RWPE2 (cell line): ENCODE measurements at regions not wholly inside any gene's neighbourhood (a gene's known extent, or its start where the extent isn't known, plus 50 kb on each side); places are given as distances from the start of the nearest gene placed in this dataset.

Source experiments
- ATAC-seq: fragments of 200-7000 bp; cut with Tn5 transposase; 3 replicates; pipeline ENCODE4 v1.9.1; 2021; ENCODE audit warnings: low read depth
- DNase-seq: peaks from one replicate; pipeline ENCODE4 v3.0.0-alpha.2; 2020; ENCODE audit warnings: low spot score
- H3K27ac ChIP-seq: fragments of 450-650 bp; 2 replicates; pipeline ENCODE4 v1.5.1; 2017; ENCODE audit warnings: mild to moderate bottlenecking; ENCODE audit not compliant: poor library complexity, severe bottlenecking
- H3K27me3 ChIP-seq: fragments of 250-450 bp; sonication (Bioruptor Pico); 2 replicates; pipeline ENCODE4 v1.5.1; 2021; ENCODE audit warnings: mild to moderate bottlenecking, moderate library complexity; ENCODE audit not compliant: insufficient read depth, poor library complexity, severe bottlenecking
- H3K36me3 ChIP-seq: fragments of 250-450 bp; sonication (Bioruptor Pico); 2 replicates; pipeline ENCODE4 v1.5.1; 2020; ENCODE audit warnings: low read depth, mild to moderate bottlenecking, moderate library complexity
- H3K4me1 ChIP-seq: fragments of 250-450 bp; sonication (Bioruptor Pico); 2 replicates; pipeline ENCODE4 v1.5.1; 2021; ENCODE audit warnings: mild to moderate bottlenecking, moderate library complexity; ENCODE audit not compliant: insufficient read depth, poor library complexity, severe bottlenecking
- H3K4me3 ChIP-seq: fragments of 250-450 bp; sonication (Bioruptor Pico); 2 replicates; pipeline ENCODE4 v1.5.1; 2021; ENCODE audit warnings: mild to moderate bottlenecking, moderate library complexity; ENCODE audit not compliant: severe bottlenecking
- H3K9me3 ChIP-seq: fragments of 250-450 bp; sonication (Bioruptor Pico); 2 replicates; pipeline ENCODE4 v1.5.1; 2021; ENCODE audit warnings: mild to moderate bottlenecking, moderate library complexity; ENCODE audit not compliant: severe bottlenecking
- TF ChIP-seq, protein P1 (sequence below): fragments of 450-650 bp; IDR thresholded peaks from one replicate; pipeline ENCODE4 v1.5.1; 2017; ENCODE audit warnings: mild to moderate bottlenecking, moderate library complexity; ENCODE audit not compliant: poor library complexity, severe bottlenecking

- H3K27me3 ChIP-seq, result no peaks in the 10 kb centered on the region
- H3K4me1 ChIP-seq, result no peaks in the 10 kb centered on the region
- DNase-seq, result no peak
- H3K4me3 ChIP-seq, result no peak overlapping the region
- H3K27ac ChIP-seq, result no peak overlapping the region
- TF ChIP-seq, protein P1, sequence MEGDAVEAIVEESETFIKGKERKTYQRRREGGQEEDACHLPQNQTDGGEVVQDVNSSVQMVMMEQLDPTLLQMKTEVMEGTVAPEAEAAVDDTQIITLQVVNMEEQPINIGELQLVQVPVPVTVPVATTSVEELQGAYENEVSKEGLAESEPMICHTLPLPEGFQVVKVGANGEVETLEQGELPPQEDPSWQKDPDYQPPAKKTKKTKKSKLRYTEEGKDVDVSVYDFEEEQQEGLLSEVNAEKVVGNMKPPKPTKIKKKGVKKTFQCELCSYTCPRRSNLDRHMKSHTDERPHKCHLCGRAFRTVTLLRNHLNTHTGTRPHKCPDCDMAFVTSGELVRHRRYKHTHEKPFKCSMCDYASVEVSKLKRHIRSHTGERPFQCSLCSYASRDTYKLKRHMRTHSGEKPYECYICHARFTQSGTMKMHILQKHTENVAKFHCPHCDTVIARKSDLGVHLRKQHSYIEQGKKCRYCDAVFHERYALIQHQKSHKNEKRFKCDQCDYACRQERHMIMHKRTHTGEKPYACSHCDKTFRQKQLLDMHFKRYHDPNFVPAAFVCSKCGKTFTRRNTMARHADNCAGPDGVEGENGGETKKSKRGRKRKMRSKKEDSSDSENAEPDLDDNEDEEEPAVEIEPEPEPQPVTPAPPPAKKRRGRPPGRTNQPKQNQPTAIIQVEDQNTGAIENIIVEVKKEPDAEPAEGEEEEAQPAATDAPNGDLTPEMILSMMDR, result no peak
- H3K9me3 ChIP-seq, result no peaks in the 10 kb centered on the region
- H3K36me3 ChIP-seq, result no peaks in the 10 kb centered on the region
- ATAC-seq, result no peak
Observed at GRCh38 chr21:26761174-26761915, 83.9 kb downstream of the ADAMTS1 start.

GRCh38 chr21:26759731-26760130 is 85.5 kb downstream of the ADAMTS1 start:
- Histone ChIP-seq H3K36me3 (no peaks in the 10 kb centered on the region), H3K4me3 (no peak overlapping the region), H3K9me3 (no peaks in the 10 kb centered on the region), H3K27me3 (no peaks in the 10 kb centered on the region), H3K4me1 (no peaks in the 10 kb centered on the region), H3K27ac (no peak overlapping the region)
- DNase-seq, result no peak
- ATAC-seq, result no peak
- TF ChIP-seq, protein P1, result no peak

GRCh38 chr21:26758083-26758880 is 86.9 kb downstream of the ADAMTS1 start:
- Histone ChIP-seq H3K27me3 (no peaks in the 10 kb centered on the region), H3K36me3 (no peaks in the 10 kb centered on the region), H3K4me3 (no peak overlapping the region), H3K9me3 (no peaks in the 10 kb centered on the region), H3K27ac (no peak overlapping the region), H3K4me1 (no peaks in the 10 kb centered on the region)
- DNase-seq (no peak), ATAC-seq (no peak)
- TF ChIP-seq, protein P1, result no peak

- ATAC-seq, result no peak
- no peak for DNase-seq
- H3K4me1 ChIP-seq, result no peaks in the 10 kb centered on the region
Observed at GRCh38 chr21:26756491-26757159, 88.6 kb downstream of the ADAMTS1 start.

More at GRCh38 chr21:26756491-26757159, 88.6 kb downstream of the ADAMTS1 start:
- Histone ChIP-seq H3K4me3 (no peak overlapping the region), H3K9me3 (no peaks in the 10 kb centered on the region), H3K36me3 (no peaks in the 10 kb centered on the region), H3K27me3 (no peaks in the 10 kb centered on the region), H3K27ac (no peak overlapping the region)
- TF ChIP-seq, protein P1, result no peak
